ENCODE measurements at regions not wholly inside any gene's neighbourhood (a gene's known extent, or its start where the extent isn't known, plus 50 kb on each side); places are given as distances from the start of the nearest gene placed in this dataset.

- no peak for TF ChIP-seq POLR2A (IDR thresholded peaks at IDR 0.05; ENCODE audit: low read depth, low read length)
- DNase-seq (ENCODE audit: insufficient read length, low spot score) (no peak), FAIRE-seq (no peak)
Observed at GRCh38 chr6:6883011-6883410, 224.8 kb upstream of the RREB1 start.

DNA sequence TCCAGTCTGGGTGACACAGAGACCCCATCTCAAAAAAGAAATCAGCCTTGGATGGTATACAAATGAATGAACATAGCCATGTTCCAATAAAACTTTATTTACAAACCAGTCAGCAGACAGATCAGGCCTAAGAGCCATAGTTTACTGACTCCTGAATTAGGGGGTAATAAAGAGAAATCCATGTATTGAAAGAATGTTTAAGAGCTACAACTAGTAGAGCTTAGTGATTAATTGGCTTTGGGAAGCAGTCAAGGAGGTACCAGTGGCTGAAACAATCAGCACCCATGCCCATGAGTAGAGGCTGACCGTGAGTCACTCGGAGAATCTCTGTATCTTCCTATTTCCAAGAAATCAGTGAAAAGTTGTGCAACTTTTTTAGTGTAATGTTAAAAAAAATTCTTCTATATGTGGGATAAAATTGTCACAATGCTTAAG, 223.6 kb upstream of the RREB1 start:
- no peak for DNase-seq (ENCODE audit: insufficient read length, low spot score)
- no peak for TF ChIP-seq POLR2A (IDR thresholded peaks at IDR 0.05; ENCODE audit: low read depth, low read length)
- no peak for FAIRE-seq

GRCh38 chr6:6884916-6885315, 222.8 kb upstream of the RREB1 start:
- DNase-seq (ENCODE audit: insufficient read length, low spot score) (no peak), FAIRE-seq (no peak)
- no peak for TF ChIP-seq POLR2A (IDR thresholded peaks at IDR 0.05; ENCODE audit: low read depth, low read length)

- no peak for FAIRE-seq
- DNase-seq (ENCODE audit: insufficient read length, low spot score) = no peak
- TF ChIP-seq POLR2A (IDR thresholded peaks at IDR 0.05; ENCODE audit: low read depth, low read length) = no peak
Observed at GRCh38 chr6:6885521-6886170, 222.1 kb upstream of the RREB1 start.

GRCh38 chr6:6886171-6886885, 221.4 kb upstream of the RREB1 start:
- TF ChIP-seq POLR2A (IDR thresholded peaks at IDR 0.05; ENCODE audit: low read depth, low read length) = no peak
- FAIRE-seq (no peak), DNase-seq (ENCODE audit: insufficient read length, low spot score) (no peak)

DNA sequence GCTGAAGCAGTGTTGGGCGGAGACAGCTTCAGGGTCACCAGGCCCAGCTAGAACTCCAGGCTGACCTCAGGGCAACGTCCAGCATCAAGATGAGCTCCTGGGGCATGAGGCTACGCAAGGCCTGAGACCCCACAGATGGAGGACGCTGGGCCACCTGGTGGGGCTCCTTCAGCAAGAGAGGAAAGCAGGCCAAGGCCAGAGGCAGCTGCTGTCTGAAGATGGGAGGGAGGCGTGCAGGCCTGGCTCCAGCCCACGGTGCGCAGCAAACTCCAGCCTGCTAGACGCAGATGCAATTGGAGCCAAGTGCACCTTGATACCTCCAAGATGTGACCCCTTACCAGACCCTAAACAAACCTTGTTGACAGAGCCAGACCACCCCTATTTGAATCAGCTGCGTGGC, 220.9 kb upstream of the RREB1 start:
- FAIRE-seq = no peak
- TF ChIP-seq POLR2A (IDR thresholded peaks at IDR 0.05; ENCODE audit: low read depth, low read length) = no peak
- DNase-seq (ENCODE audit: insufficient read length, low spot score) = no peak

DNA sequence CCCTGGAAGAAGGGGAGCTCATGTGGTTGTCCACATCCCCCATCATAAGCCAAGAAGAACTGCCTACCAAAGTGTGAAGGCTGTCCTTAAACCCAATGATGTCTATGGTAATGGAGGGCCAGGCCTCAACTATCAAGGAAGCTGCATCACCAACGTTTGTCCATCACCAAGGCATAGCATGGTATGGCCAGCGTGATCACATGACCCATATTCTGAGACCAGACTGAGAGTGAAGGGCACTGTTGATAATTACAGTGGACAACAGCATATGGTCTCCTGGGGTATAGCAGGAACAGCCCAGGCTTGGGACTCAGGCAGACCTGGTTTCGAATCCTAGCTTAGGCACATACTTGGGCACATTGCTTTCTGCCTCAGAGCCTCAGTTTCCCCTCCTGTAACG, 218.2 kb upstream of the RREB1 start:
- FAIRE-seq = no peak
- no peak for TF ChIP-seq POLR2A (IDR thresholded peaks at IDR 0.05; ENCODE audit: low read depth, low read length)
- no peak for DNase-seq (ENCODE audit: insufficient read length, low spot score)

- TF ChIP-seq POLR2A (IDR thresholded peaks at IDR 0.05; ENCODE audit: low read depth, low read length) = no peak
- DNase-seq (ENCODE audit: insufficient read length, low spot score) = no peak
- no peak for FAIRE-seq
Observed at GRCh38 chr6:6890400-6890858, 217.3 kb upstream of the RREB1 start.

- FAIRE-seq (no peak), DNase-seq (ENCODE audit: insufficient read length, low spot score) (no peak)
- no peak for TF ChIP-seq POLR2A (IDR thresholded peaks at IDR 0.05; ENCODE audit: low read depth, low read length)
Observed at GRCh38 chr6:6891125-6891721, 216.5 kb upstream of the RREB1 start.

DNA sequence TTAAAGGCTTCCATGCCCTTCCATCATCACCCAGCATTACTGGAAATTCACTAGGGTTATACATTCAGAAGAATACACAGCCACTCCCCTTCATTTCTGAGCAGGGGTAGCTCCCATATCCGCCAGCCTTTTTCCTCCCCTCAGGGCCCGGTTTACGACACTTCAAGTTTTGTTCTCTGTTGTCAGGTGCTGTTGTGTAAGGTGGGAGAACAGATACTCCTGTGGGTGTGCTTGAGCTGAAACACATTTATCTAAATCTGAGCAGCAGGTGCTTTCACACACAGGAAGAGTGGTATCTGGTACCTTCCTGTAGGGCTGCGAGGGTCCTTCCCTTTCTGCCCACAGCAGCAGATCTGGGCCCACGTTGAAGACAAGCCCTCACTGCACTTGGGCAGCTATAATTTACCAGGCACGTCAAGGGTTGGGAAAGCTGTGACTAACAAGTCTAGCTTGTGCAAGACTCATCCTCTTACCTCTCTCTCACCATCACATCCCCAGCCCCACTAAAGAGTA, 215.8 kb upstream of the RREB1 start:
- TF ChIP-seq POLR2A (IDR thresholded peaks at IDR 0.05; ENCODE audit: low read depth, low read length) = no peak
- DNase-seq (ENCODE audit: insufficient read length, low spot score) (no peak), FAIRE-seq (no peak)

DNA sequence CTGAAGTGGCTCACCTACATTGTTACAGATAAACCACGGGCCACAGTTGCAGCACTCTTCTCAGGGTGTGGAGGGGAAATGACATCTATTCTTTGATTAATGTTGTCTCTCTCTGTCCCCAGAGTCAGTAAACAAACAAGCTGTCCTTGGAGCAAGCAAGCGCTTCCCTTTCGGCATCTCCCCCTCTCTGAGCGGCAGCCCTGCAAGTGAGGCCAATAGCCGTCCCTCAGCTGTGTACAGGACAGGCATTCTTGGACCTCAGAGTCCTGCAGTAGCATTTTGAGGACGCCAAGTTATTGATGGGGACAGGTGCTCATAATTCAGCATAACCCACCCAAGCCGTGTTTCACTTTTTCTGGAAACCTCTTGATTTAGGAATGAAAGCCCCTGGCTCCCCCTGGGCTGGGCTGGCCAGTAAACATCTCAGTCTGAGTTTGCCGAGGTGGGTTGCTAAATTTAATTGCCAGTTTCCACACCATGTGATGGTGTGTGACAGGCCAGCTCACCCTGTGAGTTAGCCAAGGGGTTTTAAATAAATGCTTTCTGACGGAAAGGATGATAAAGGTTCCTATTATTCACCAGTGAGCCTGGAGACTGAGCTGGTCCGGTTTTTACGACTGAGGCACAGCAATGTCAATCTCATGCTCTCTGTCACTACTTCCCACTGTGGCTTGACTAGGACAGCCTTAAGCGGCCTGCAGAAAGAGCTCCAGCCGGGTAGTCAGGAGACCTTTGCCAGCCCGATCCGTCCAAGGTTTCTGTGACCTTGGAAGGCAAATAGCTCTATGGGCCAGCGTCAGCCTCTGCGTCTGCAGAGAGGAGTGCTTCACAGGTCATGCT, 214.8 kb upstream of the RREB1 start:
- DNase-seq (ENCODE audit: insufficient read length, low spot score) = no peak
- no peak for TF ChIP-seq POLR2A (IDR thresholded peaks at IDR 0.05; ENCODE audit: low read depth, low read length)
- FAIRE-seq = no peak

DNA sequence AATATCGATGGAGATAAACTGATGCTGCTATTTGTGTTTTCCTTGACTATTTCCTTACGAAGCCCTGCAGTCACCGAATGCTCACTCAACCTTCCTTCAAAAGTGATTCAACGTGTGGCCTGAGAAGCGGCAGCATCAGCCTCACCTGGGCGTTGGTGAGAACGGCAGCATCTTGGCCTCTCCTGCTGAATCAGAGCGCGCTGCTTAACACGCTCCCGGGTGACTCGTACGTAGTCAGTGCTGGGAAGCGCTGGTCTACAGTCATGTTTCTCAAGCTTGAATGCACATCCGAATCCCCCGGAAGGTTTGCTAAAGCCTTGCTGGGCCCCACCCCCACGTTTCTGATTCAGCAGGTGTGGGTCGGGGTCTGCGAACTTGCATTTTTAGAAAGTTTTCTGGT, 214.1 kb upstream of the RREB1 start:
- no peak for TF ChIP-seq POLR2A (IDR thresholded peaks at IDR 0.05; ENCODE audit: low read depth, low read length)
- DNase-seq (ENCODE audit: insufficient read length, low spot score) (no peak), FAIRE-seq (no peak)

GRCh38 chr6:6895929-6896328, 211.8 kb upstream of the RREB1 start:
- no peak for DNase-seq (ENCODE audit: insufficient read length, low spot score)
- TF ChIP-seq POLR2A (IDR thresholded peaks at IDR 0.05; ENCODE audit: low read depth, low read length) = no peak
- FAIRE-seq = no peak

GRCh38 chr6:6897140-6897539, 210.6 kb upstream of the RREB1 start:
- FAIRE-seq = no peak
- DNase-seq (ENCODE audit: insufficient read length, low spot score) = no peak
- TF ChIP-seq POLR2A (IDR thresholded peaks at IDR 0.05; ENCODE audit: low read depth, low read length) = no peak
